A549 (cell line): ENCODE measurements at regions not wholly inside any gene's neighbourhood (a gene's known extent, or its start where the extent isn't known, plus 50 kb on each side); places are given as distances from the start of the nearest gene placed in this dataset.

Experiments
- CTCF ChIP-seq: fragments of >200 bp; sonication (Bioruptor Twin); formaldehyde crosslinking; IDR thresholded peaks from 3 replicates; pipeline ENCODE4 v1.5.1; 2016
- POLR2AphosphoS2 ChIP-seq: conservative IDR thresholded peaks from 2 replicates; pipeline ENCODE4 v1.6.1; 2012; ENCODE audit warnings: low read length, improper control_type of control experiment, inconsistent platforms

GRCh38 chr14:61139006-61139599, 142.0 kb downstream of the TMEM30B start:
- TF ChIP-seq CTCF (no peak), POLR2AphosphoS2 (no peak)
